NOMO-1 treated with DMSO at 0.1 percent for 48 hours (cell line): ENCODE measurements at regions not wholly inside any gene's neighbourhood (a gene's known extent, or its start where the extent isn't known, plus 50 kb on each side); places are given as distances from the start of the nearest gene placed in this dataset.
"Not testable (repeated sequence)": the region's sequence is repeated elsewhere in the genome, so short reads cannot be mapped to it uniquely, and the experiment has no call there.

Experiments used
- DNase-seq: peaks from one replicate; lab custom pipeline; 2025; ENCODE audit not compliant: unreplicated experiment; lab: John Stamatoyannopoulos, UW

- no peak for DNase-seq
Observed at GRCh38 chr3:144431134-144431533, 459.5 kb downstream of the DIPK2A start.

GRCh38 chr3:144433006-144433405 lies 461.4 kb downstream of the DIPK2A start:
- no peak for DNase-seq

GRCh38 chr3:144437989-144438388 lies 466.4 kb downstream of the DIPK2A start:
- no peak for DNase-seq

- DNase-seq, result no peak
Observed at GRCh38 chr3:144444061-144444460, 472.4 kb downstream of the DIPK2A start.

- no peak for DNase-seq
Observed at GRCh38 chr3:144444546-144444945, 472.9 kb downstream of the DIPK2A start.

GRCh38 chr3:144455841-144456440 lies 484.3 kb downstream of the DIPK2A start:
- DNase-seq, result no peak

GRCh38 chr3:144457758-144458157 lies 486.1 kb downstream of the DIPK2A start:
- DNase-seq, result no peak

GRCh38 chr3:144458283-144458682 lies 486.7 kb downstream of the DIPK2A start:
- DNase-seq, result no peak

GRCh38 chr3:144462337-144462736 lies 490.7 kb downstream of the DIPK2A start:
- no peak for DNase-seq

GRCh38 chr3:144463911-144464310 lies 492.3 kb downstream of the DIPK2A start:
- DNase-seq, result no peak

GRCh38 chr3:144466114-144466513 lies 494.5 kb downstream of the DIPK2A start:
- no peak for DNase-seq

GRCh38 chr3:144466540-144466939 lies 494.9 kb downstream of the DIPK2A start:
- no peak for DNase-seq

GRCh38 chr3:144470666-144471065 lies 499.0 kb downstream of the DIPK2A start:
- no peak for DNase-seq

GRCh38 chr3:144477593-144477992 lies 506.0 kb downstream of the DIPK2A start:
- no peak for DNase-seq

GRCh38 chr3:144480416-144480919 lies 508.8 kb downstream of the DIPK2A start:
- no peak for DNase-seq

GRCh38 chr3:144482876-144483275 lies 511.3 kb downstream of the DIPK2A start:
- no peak for DNase-seq

GRCh38 chr3:144487011-144487410 lies 515.4 kb downstream of the DIPK2A start:
- no peak for DNase-seq

- DNase-seq, result no peak
Observed at GRCh38 chr3:144488927-144489326, 517.3 kb downstream of the DIPK2A start.

- DNase-seq, result no peak
Observed at GRCh38 chr3:144491333-144491732, 519.7 kb downstream of the DIPK2A start.

GRCh38 chr3:144494651-144495050 lies 523.0 kb downstream of the DIPK2A start:
- DNase-seq, result not testable (repeated sequence)

GRCh38 chr3:144496141-144496835 lies 524.7 kb downstream of the DIPK2A start:
- DNase-seq, result no peak

GRCh38 chr3:144497452-144497851 lies 525.8 kb downstream of the DIPK2A start:
- no peak for DNase-seq
